ENCODE measurements at regions not wholly inside any gene's neighbourhood (a gene's known extent, or its start where the extent isn't known, plus 50 kb on each side); places are given as distances from the start of the nearest gene placed in this dataset.

- TF ChIP-seq ZNF165 (CRISPR knock-in tag; IDR thresholded peaks at IDR 0.05; ENCODE audit: borderline replicate concordance) (no peak), ZNF395 (CRISPR knock-in tag; IDR thresholded peaks at IDR 0.05) (no peak), SIN3A (IDR thresholded peaks at IDR 0.05; ENCODE audit: borderline replicate concordance in 2 of 2, control insufficient read depth in 1 of 2, low read depth in 2 of 2, low read length in 2 of 2) (peak in 1 of 2 experiments; percentile 32; a peak in 1 of 4 replicates), CC2D1A (IDR thresholded peaks at IDR 0.05) (no peak), ARID4B (CRISPR knock-in tag; IDR thresholded peaks at IDR 0.05) (no peak), PPARD (CRISPR knock-in tag; IDR thresholded peaks at IDR 0.05) (no peak), COPS2 (conservative IDR thresholded peaks at IDR 0.05) (no peak), MEF2A (IDR thresholded peaks at IDR 0.05; ENCODE audit: control insufficient read depth, low read depth, low read length) (0 out of 2 replicates have a peak, but pooled peaks have one; percentile 4), TRIM28 (IDR thresholded peaks at IDR 0.05) (no peak), ZHX1 (conservative IDR thresholded peaks at IDR 0.05; ENCODE audit: low read length) (no peak), SOX6 (IDR thresholded peaks at IDR 0.05) (no peak), BCLAF1 (IDR thresholded peaks at IDR 0.05; ENCODE audit: borderline replicate concordance in 1 of 2, control insufficient read depth in 1 of 2, low read depth in 2 of 2, low read length in 1 of 2) (peak in 1 of 2 experiments; percentile 87; a peak in 2 of 4 replicates)
Observed at GRCh38 chr4:141331534-141332358, 111.1 kb downstream of the ZNF330 start (continued).
